Natural killer cell (primary cell): ENCODE measurements at regions not wholly inside any gene's neighbourhood (a gene's known extent, or its start where the extent isn't known, plus 50 kb on each side); places are given as distances from the start of the nearest gene placed in this dataset.

ENCODE experiments used
- ATAC-seq, 3 donors: fragments of 150-1000 bp in 2 of 3; fragments of 200-7000 bp in 1 of 3; cut with Tn5 transposase; 1 replicate in 1 of 3; 2 replicates in 2 of 3; pipeline ENCODE4 v1.10.0; 2021; ENCODE audit warnings: mild to moderate bottlenecking in 2 of 3, moderate library complexity in 2 of 3
- DNase-seq, 2 donors: peaks; one replicate each; pipeline versions ENCODE4 v3.0.0 to v3.0.0-alpha.2; 2013 to 2021; ENCODE audit warnings: mixed read lengths in 1 of 2
- H3K27ac ChIP-seq: one replicate; pipeline ENCODE4 v1.5.1; 2013; ENCODE audit warnings: mild to moderate bottlenecking, low read length
- H3K27me3 ChIP-seq: one replicate; pipeline ENCODE4 v1.6.1; 2013; ENCODE audit warnings: low read length; ENCODE audit not compliant: control insufficient read depth, insufficient read depth
- H3K36me3 ChIP-seq: one replicate; pipeline ENCODE4 v1.6.1; 2013; ENCODE audit warnings: low read length; ENCODE audit not compliant: control insufficient read depth, insufficient read depth
- H3K4me1 ChIP-seq: one replicate; pipeline ENCODE4 v1.6.1; 2013; ENCODE audit warnings: low read length; ENCODE audit not compliant: control insufficient read depth, insufficient read depth
- H3K4me3 ChIP-seq: one replicate; pipeline ENCODE4 v1.5.1; 2013; ENCODE audit warnings: low read length
- H3K9me3 ChIP-seq: one replicate; pipeline ENCODE4 v1.6.1; 2013; ENCODE audit warnings: low read length; ENCODE audit not compliant: control insufficient read depth, insufficient read depth
- H3K27ac Mint-ChIP-seq, 2 donors: one replicate each; pipeline ENCODE4 v1.8.0; 2022; ENCODE audit warnings: mild to moderate bottlenecking in 2 of 2, mixed read lengths in 2 of 2, moderate library complexity in 1 of 2
- H3K27me3 Mint-ChIP-seq, 2 donors: one replicate each; pipeline ENCODE4 v1.8.0; 2022; ENCODE audit warnings: low read depth in 2 of 2, mixed read lengths in 2 of 2
- H3K36me3 Mint-ChIP-seq: one replicate; pipeline ENCODE4 v1.8.0; 2022; ENCODE audit warnings: mixed read lengths
- H3K4me1 Mint-ChIP-seq, 2 donors: one replicate each; pipeline ENCODE4 v1.8.0; 2022; ENCODE audit warnings: mixed read lengths in 2 of 2
- H3K4me3 Mint-ChIP-seq: one replicate; pipeline ENCODE4 v1.8.0; 2022; ENCODE audit warnings: mild to moderate bottlenecking, moderate library complexity, mixed read lengths
- H3K9me3 Mint-ChIP-seq, 2 donors: one replicate each; pipeline ENCODE4 v1.8.0; 2022; ENCODE audit warnings: mixed read lengths in 2 of 2
- CTCF ChIP-seq: fragments of 200-600 bp; IDR thresholded peaks from one replicate; pipeline ENCODE4 v1.8.0; 2022; ENCODE audit warnings: antibody characterized with exemption
- WGBS: methylation state at CpG from one replicate; pipeline ENCODE4 v1.1.7; 2013; ENCODE audit warnings: missing lambda C conversion rate; ENCODE audit not compliant: insufficient coverage; 5-methylcytosine and 5-hydroxymethylcytosine counted together
- intact Hi-C: fragments of 100-400 bp; cut with micrococcal nuclease; formaldehyde crosslinking; loops from one replicate; pipeline ENCODE4 v1.14.2; 2022

GRCh38 chr7:112596981-112597380, 116.2 kb downstream of the LSMEM1 start:
- H3K36me3 ChIP-seq: no peaks in the 10 kb centered on the region
- H3K27me3 ChIP-seq: no peaks in the 10 kb centered on the region
- no peak for TF ChIP-seq CTCF
- Mint-ChIP-seq H3K27me3 (no peaks in the 10 kb centered on the region), H3K4me1 (no peaks in the 10 kb centered on the region), H3K4me3 (no peak overlapping the region), H3K27ac (no peak overlapping the region), H3K9me3 (peaks cover 0 to 2% of the 10 kb centered on the region in 2 donors), H3K36me3 (no peaks in the 10 kb centered on the region)
- no peaks in the 10 kb centered on the region for H3K4me1 ChIP-seq
- WGBS: 78% methylated on average over 2 of the region's 2 CpGs
- ATAC-seq (no peak), DNase-seq (no peak)
- no peaks in the 10 kb centered on the region for H3K9me3 ChIP-seq
- intact Hi-C loops: no loop called here
- no peak overlapping the region for H3K27ac ChIP-seq
- H3K4me3 ChIP-seq: no peak overlapping the region

GRCh38 chr7:112603673-112604072, 122.9 kb downstream of the LSMEM1 start:
- no peaks in the 10 kb centered on the region for H3K9me3 ChIP-seq
- H3K4me1 ChIP-seq: no peaks in the 10 kb centered on the region
- Mint-ChIP-seq H3K27me3 (peaks cover 13 to 16% of the 10 kb centered on the region in 2 donors), H3K4me3 (no peak overlapping the region), H3K4me1 (no peaks in the 10 kb centered on the region), H3K27ac (no peak overlapping the region), H3K9me3 (peaks cover 0 to 4% of the 10 kb centered on the region in 2 donors), H3K36me3 (no peaks in the 10 kb centered on the region)
- DNase-seq (no peak), ATAC-seq (no peak)
- peaks cover 4% of the 10 kb centered on the region for H3K27me3 ChIP-seq
- WGBS: 93% methylated on average over 1 of the region's 1 CpG
- H3K27ac ChIP-seq: no peak overlapping the region
- intact Hi-C loops: no loop called here
- H3K36me3 ChIP-seq: no peaks in the 10 kb centered on the region
- no peak overlapping the region for H3K4me3 ChIP-seq
- no peak for TF ChIP-seq CTCF

- Histone ChIP-seq H3K9me3 (no peaks in the 10 kb centered on the region), H3K36me3 (no peaks in the 10 kb centered on the region), H3K27me3 (peaks cover 4% of the 10 kb centered on the region), H3K4me1 (no peaks in the 10 kb centered on the region), H3K27ac (no peak overlapping the region), H3K4me3 (no peak overlapping the region)
- no peaks in the 10 kb centered on the region for H3K36me3 Mint-ChIP-seq
- 73% methylated on average over 1 of the region's 1 CpG for WGBS
- no peak overlapping the region for H3K27ac Mint-ChIP-seq
- ATAC-seq (no peak), DNase-seq (no peak)
- H3K4me1 Mint-ChIP-seq: no peaks in the 10 kb centered on the region
- no peak for TF ChIP-seq CTCF
- intact Hi-C loops: no loop called here
- H3K4me3 Mint-ChIP-seq: no peak overlapping the region
- H3K9me3 Mint-ChIP-seq: peaks cover 0 to 2% of the 10 kb centered on the region in 2 donors
- H3K27me3 Mint-ChIP-seq: peaks cover 5 to 9% of the 10 kb centered on the region in 2 donors
These were observed 129.8 kb downstream of the LSMEM1 start for GRCh38 chr7:112610636-112611035.

- Mint-ChIP-seq H3K27me3 (peaks cover 0 to 8% of the 10 kb centered on the region in 2 donors), H3K4me1 (peaks cover 0 to 5% of the 10 kb centered on the region in 2 donors), H3K36me3 (no peaks in the 10 kb centered on the region), H3K4me3 (no peak overlapping the region), H3K9me3 (peaks cover 5% of the 10 kb centered on the region in 2 donors), H3K27ac (no peak overlapping the region)
- Histone ChIP-seq H3K27ac (no peak overlapping the region), H3K9me3 (no peaks in the 10 kb centered on the region), H3K36me3 (no peaks in the 10 kb centered on the region), H3K27me3 (no peaks in the 10 kb centered on the region), H3K4me1 (no peaks in the 10 kb centered on the region), H3K4me3 (no peak overlapping the region)
- DNase-seq (no peak), ATAC-seq (no peak)
- WGBS: 66% methylated on average over 2 of the region's 2 CpGs
- intact Hi-C loops: no loop called here
- no peak for TF ChIP-seq CTCF
These were observed 134.9 kb downstream of the LSMEM1 start for GRCh38 chr7:112615701-112616100.
